ENCODE measurements at regions not wholly inside any gene's neighbourhood (a gene's known extent, or its start where the extent isn't known, plus 50 kb on each side); places are given as distances from the start of the nearest gene placed in this dataset.
"Not testable (repeated sequence)": the region's sequence is repeated elsewhere in the genome, so short reads cannot be mapped to it uniquely, and the experiment has no call there.

- ATAC-seq (no peak), DNase-seq (peak in 1 of 4 donors; percentile 11)
- Histone ChIP-seq H3K27me3 (no peaks in the 10 kb centered on the region), H3K4me1 (no peaks in the 10 kb centered on the region), H3K4me3 (no peak overlapping the region), H3K27ac (no peak overlapping the region), H3K9me3 (no peaks in the 10 kb centered on the region), H3K36me3 (no peaks in the 10 kb centered on the region)
- TF ChIP-seq CTCF (IDR thresholded peaks at IDR 0.05): peak; percentile 35 to 46
- intact Hi-C loops (cut with DNase I): no loop called here
Observed at GRCh38 chr12:29889737-29890136, 106.0 kb upstream of the TMTC1 start.

GRCh38 chr12:29888777-29889176 lies 105.0 kb upstream of the TMTC1 start:
- intact Hi-C loops (cut with DNase I): no loop called here
- no peak overlapping the region for H3K4me3 ChIP-seq
- H3K27ac ChIP-seq: no peak overlapping the region
- H3K27me3 ChIP-seq: no peaks in the 10 kb centered on the region
- ATAC-seq: no peak
- peaks cover 0 to 5% of the 10 kb centered on the region in 2 donors for H3K9me3 ChIP-seq
- H3K4me1 ChIP-seq: no peaks in the 10 kb centered on the region
- TF ChIP-seq CTCF (IDR thresholded peaks at IDR 0.05): no peak
- DNase-seq: peak in 1 of 4 donors; percentile 72
- H3K36me3 ChIP-seq: no peaks in the 10 kb centered on the region

GRCh38 chr12:29884957-29885356 lies 101.2 kb upstream of the TMTC1 start:
- ATAC-seq; intact Hi-C loops (cut with DNase I): not testable (repeated sequence)

GRCh38 chr12:29883941-29884554 lies 100.3 kb upstream of the TMTC1 start:
- H3K27ac ChIP-seq: no peak overlapping the region
- no peaks in the 10 kb centered on the region for H3K27me3 ChIP-seq
- no peaks in the 10 kb centered on the region for H3K4me1 ChIP-seq
- intact Hi-C loops (cut with DNase I): no loop called here
- ATAC-seq (no peak), DNase-seq (no peak)
- no peaks in the 10 kb centered on the region for H3K36me3 ChIP-seq
- no peak overlapping the region for H3K4me3 ChIP-seq
- no peak for TF ChIP-seq CTCF (IDR thresholded peaks at IDR 0.05)
- peaks cover 0 to 5% of the 10 kb centered on the region in 2 donors for H3K9me3 ChIP-seq

More at GRCh38 chr12:29884957-29885356, 101.2 kb upstream of the TMTC1 start:
- not testable (repeated sequence) for H3K4me3 ChIP-seq, H3K9me3 ChIP-seq, H3K4me1 ChIP-seq, DNase-seq, H3K27ac ChIP-seq, H3K27me3 ChIP-seq, H3K36me3 ChIP-seq

GRCh38 chr12:29883525-29883924 lies 99.8 kb upstream of the TMTC1 start:
- peaks cover 0 to 5% of the 10 kb centered on the region in 2 donors for H3K9me3 ChIP-seq
- no peaks in the 10 kb centered on the region for H3K27me3 ChIP-seq
- no peak for TF ChIP-seq CTCF (IDR thresholded peaks at IDR 0.05)
- ATAC-seq (no peak), DNase-seq (no peak)
- no peaks in the 10 kb centered on the region for H3K36me3 ChIP-seq
- intact Hi-C loops (cut with DNase I): no loop called here
- H3K4me3 ChIP-seq: no peak overlapping the region
- no peaks in the 10 kb centered on the region for H3K4me1 ChIP-seq
- H3K27ac ChIP-seq: no peak overlapping the region

- intact Hi-C loops (cut with DNase I): no loop called here
- no peak overlapping the region for H3K27ac ChIP-seq
Observed at GRCh38 chr12:29882846-29883245, 99.1 kb upstream of the TMTC1 start.

More at GRCh38 chr12:29882846-29883245, 99.1 kb upstream of the TMTC1 start:
- DNase-seq (peak in 2 of 4 donors; percentile 13 to 17), ATAC-seq (no peak)
- no peak for TF ChIP-seq CTCF (IDR thresholded peaks at IDR 0.05)
- peaks cover 0 to 5% of the 10 kb centered on the region in 2 donors for H3K9me3 ChIP-seq
- H3K4me3 ChIP-seq: no peak overlapping the region
- no peaks in the 10 kb centered on the region for H3K4me1 ChIP-seq
- H3K27me3 ChIP-seq: no peaks in the 10 kb centered on the region
- no peaks in the 10 kb centered on the region for H3K36me3 ChIP-seq

Measured in left lung (tissue), 4 donors.